GM19438 (cell line): ENCODE measurements at regions not wholly inside any gene's neighbourhood (a gene's known extent, or its start where the extent isn't known, plus 50 kb on each side); places are given as distances from the start of the nearest gene placed in this dataset.
"Not testable (repeated sequence)": the region's sequence is repeated elsewhere in the genome, so short reads cannot be mapped to it uniquely, and the experiment has no call there.

Source experiments
- ATAC-seq: cut with Tn5 transposase; IDR thresholded peaks from one replicate; pipeline ENCODE4 v1.9.1; 2021; ENCODE audit warnings: low read depth; ENCODE audit not compliant: unreplicated experiment

DNA sequence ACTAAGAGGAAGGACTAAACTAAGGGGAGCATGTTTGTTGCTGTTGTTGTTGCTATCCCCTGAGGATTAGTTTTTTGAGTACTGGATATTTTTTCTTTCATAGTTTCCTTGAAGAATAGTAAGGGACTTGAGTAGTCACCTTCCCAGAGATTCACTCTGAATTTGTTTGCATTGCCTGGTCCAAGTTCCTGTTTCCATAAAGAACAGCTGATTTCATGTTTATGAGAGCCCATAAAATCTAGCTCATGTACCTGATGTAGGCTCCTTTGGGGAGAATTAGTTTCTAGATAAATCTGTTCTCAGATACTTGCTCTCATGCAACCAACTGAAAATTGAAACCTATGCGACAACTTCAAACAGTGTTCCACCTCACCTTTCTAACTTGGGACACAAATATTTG, 464.4 kb upstream of the MBL2 start:
- no peak for ATAC-seq

DNA sequence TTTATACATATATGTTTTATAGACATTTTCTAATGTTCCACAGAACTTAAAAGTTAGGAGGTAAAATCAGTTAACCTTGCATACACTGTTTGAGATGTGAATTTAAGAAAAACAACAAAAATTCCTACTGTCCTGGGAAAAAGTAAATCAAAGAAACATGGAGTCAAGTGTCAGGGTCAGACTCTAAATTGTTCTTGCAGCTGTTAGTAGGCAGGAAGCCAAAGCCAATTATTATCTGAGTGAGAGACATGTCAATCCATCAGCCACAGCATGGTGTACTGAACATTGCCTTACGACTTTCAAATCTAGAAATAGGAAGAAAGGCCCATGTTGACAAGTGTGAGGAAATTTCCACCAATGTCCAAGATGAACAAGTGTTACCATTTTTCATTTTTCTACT, 461.2 kb upstream of the MBL2 start:
- no peak for ATAC-seq

DNA sequence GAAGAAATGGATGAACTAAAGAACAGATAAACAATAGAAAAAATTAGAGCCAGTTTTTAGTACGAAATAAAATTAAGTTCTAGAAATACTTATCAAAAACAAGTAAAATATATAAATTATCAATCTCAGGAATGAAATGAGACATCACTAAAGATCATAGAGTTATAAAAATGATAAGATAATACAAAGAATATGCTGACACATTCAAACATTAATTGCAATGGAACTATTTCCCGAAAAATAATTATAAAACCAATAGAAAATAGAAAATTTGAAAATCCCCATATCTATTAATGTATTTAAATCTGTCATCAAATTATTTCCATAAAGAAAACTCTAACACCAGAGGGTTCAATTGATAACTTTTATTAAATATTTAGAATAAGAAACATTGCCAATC, 458.1 kb upstream of the MBL2 start:
- no peak for ATAC-seq

DNA sequence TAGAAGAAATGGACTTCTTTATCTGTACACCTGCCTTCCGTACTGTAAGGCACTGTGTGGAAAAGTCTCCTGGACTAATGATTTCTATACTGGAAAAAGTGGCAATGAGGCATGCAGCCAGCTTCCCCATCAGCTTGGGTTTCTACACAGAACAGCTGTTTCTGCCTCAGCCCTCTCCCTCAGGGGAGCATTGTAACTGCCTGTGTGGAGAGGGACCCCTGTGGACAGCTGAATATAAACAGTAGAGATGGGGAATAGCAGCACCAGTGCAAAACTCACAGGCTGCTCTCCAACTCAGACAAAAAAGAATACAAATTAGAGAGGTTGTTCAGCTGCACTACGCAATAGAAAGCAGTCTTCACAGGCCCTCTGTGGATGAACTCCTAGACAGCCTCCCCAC, 451.3 kb upstream of the MBL2 start:
- no peak for ATAC-seq

DNA sequence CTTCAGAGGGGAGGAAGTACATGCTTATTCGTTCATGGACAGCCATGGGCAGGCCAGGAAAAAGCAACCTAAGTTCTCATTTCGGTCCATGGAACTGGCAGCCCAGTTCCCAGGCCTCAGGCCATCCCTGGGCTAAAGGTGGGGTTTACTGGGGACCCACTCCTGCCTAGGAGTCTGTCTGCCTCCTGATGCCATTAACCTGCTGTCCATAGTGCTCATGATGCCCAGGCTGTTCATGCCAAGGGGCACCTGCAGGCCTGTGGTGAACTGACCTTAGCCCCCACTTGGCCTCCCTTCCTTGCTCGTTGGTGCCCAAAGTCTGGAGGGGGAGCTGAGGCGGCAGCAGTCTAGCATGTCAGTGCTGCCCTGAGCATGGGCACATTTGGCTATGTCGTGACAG, 450.2 kb upstream of the MBL2 start:
- ATAC-seq, result no peak

DNA sequence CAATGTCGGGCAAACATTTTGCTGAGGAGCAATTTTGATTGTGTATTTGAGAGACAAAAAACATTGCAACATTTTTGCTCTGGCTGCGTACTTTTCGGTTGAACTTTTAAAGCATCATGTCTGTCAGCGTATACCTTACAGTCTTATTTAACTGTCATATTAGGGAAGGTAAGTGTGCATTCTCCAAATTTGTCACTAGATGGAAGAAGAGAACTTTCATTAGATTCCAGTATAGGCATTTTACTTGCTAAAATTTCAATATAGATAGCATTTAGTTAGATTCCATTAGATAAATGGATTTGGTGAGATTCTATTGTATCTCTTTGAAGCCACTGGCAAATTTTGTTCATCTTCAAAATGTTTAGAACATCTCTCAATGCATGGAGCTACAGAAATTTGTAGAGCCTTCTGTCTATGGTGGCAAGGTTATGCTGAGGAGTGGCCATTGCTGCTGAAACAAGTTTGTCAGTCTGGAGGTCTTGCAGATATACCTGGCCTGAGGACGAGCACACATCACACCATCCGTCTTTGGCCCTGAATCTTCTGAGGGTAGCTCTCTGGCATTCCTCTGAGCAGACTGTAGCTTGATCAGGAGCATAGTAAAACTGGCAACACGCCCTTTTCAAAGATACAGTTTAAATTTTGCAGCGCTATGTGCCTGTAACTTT, 437.5 kb upstream of the MBL2 start:
- no peak for ATAC-seq

DNA sequence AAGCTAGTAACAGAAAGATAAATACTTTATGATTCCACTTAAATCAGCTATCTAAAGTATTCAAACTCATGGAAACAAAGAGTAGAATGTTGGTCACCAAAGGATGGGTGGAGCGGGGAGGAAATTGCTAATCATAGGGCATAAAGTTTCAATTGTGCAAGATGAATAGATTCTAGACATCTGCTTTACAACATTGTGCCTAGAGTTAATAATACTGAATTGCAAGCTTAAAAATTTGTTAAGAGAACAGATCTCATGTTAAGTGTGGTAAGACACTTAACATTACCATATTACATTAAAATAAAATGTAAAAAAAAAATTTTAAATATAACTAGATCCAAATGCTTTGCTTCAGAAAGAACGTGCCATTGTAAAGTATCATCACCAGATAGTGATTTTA, 411.1 kb upstream of the MBL2 start:
- no peak for ATAC-seq

DNA sequence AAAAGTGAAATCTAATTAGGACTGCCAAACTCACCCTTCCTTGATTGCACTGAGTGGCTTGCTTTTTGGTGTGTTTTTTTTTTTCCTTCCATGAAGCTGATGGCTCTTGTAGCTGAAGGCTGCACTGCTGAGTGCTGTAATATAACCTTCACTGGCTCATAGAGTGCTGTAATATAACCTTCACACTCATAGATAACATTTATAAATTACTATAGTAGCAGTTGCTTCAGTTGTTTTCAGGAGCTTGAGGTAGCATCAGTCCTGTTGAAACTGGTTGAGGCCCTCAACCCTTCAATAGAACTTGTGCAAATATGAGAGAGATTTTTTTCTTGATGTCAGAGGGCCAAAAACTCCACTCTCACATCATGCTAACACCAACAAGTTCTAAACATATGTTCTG, 404.9 kb upstream of the MBL2 start:
- no peak for ATAC-seq

DNA sequence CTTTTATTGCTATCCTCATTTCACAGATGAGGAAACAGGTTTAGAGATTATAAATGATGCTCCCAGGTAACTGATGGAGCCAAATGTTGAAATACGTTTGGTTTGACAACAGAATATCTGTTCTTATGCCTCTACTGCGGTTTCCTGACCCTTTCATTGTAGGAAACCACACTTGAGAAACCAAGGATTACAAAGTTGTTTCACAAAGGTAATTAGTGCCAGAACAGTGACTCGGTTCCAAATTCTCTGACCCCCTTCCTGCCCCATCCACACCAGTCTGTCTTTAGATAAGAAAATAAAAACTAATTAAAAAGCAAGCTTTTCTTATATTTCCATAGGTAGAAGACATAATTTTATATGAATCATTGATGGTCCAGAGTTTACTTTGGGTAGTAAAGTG, 393.7 kb upstream of the MBL2 start:
- ATAC-seq, result no peak

DNA sequence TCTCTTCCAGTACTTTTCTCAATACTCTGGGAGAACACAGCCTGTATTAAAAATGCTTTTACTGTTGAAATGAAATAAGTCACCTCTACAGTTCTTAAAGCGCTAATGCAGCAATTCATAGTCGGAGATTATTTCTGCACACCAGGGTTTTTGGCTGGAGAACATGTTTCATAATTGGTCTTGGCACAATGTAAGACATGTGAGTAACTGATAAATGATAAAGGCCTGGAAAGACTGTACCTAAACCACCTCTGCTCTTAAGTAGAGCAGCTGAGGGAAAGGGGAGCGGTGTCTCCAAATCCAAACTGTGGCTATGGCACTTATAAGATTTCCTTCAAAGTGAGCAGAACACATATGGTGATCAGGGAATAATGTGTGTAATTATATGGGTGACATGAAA, 390.3 kb upstream of the MBL2 start:
- no peak for ATAC-seq

DNA sequence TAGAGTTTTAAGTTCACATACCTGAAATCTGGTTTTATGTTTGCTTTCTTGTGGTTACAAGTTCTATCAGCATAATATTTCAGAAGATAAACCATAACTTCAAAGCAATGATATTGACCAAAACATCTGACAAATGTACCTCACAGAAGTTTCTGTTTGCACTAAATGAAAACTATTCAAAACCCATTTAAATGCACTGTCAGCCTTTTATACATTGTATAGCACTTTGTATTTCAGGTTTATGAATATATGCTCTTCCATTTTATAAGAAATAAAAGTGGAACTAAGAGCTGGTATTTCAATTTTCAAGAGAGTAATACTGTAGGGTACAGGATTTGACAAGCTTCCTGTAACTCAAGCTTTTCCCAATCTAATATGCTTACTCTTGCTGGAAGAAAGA, 388.6 kb upstream of the MBL2 start:
- no peak for ATAC-seq

DNA sequence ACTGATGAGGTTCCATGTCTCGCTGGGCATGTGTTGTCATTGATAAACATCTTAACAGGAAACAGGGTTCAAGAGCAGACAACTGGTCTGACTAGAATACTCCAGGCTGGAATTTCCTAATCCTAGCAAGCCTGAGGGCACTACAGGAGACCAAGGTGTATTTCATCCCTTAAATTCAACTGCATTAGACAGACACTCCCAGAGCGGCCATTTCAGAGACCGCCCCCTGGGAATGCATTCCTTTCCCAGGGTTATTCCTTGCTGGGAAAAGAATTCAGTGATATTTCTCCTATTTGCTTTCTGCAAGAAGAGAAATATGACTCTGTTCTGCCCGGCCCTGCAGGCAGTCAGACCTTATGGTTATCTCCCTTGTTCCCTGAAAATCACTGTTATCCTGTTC, 383.1 kb upstream of the MBL2 start:
- ATAC-seq, result not testable (repeated sequence)

DNA sequence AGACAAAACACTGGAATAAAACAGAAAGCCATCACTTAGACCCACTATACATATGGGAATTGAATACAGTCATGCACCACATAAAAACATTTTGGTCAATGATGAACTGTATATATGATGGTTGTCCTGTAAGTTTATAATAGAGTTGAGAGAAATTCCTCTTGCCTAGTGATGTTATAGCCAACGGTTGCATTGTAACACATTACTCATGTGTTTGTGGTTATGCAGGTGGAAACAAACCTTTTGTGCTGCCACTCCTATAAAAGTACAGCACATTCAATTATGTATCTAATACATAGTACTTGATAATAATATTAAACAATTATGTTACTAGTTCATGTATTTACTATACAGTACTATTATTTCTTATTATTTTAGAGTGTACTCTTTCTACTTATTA, 381.2 kb upstream of the MBL2 start:
- ATAC-seq, result no peak

DNA sequence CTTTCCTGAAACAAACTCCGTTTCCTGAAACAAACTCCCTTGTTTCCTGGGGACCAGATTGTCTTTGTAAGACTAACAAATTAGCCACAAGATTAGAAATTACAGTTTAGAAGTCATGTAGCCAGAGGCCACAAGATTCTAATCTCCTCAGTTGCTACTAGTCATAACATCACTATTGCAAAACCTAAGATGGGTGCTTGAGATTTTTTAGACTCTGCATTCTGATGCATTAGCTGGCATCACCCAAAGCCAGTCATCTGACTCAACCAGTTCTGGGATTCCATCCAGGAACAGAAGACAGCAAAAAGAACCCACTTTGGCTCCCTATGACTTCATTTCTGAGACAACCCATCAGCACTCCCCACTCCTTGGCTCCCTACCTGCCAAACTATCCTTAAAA, 367.9 kb upstream of the MBL2 start:
- ATAC-seq, result no peak

DNA sequence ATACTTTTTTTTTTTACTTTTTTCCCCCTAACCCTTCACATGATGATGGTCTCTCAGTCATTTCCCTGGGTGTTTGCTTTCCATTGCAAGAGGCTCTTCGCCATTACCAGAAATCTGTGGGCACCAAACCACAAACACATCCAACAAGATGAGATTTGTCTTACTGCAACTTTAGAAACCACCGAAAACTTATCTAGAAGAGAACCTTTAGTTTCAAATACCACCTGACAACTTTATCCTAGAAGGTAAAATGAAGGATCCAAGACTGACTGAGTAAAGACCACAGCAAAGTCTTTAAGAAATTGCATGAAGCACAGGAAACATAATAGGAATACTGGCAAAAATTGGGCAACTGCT, 363.3 kb upstream of the MBL2 start:
- no peak for ATAC-seq

DNA sequence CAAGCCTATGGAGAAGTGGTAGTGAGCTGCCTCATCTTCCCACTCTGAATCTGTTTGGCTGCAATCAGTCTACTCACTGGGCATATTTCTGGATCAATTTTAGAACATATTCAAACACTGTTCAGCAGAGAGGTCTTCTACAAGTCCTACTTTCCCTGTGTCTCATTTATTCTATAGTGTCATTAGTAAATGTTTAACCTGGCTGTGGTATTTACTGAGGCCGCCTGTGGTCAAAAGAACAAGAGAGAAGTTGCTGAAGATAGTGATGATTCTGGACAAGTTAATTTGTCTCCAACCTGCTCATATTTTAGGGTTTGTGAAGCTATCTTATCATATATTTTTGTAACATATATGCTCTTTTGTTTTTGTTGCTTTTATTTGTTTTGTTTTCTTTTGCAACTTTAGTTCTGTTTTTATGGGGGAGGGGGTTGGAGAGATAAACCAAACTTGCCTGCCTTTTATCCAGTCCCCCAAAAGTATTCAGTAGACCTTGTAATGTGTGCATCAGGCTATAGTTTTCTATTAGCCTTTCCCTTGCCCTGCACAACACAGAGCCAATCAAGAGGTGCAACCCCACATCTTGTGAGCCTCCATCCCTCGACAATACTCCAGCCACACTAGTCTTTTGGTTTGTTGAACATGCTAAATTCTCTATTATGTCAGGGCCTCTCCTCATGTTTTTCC, 362.8 kb upstream of the MBL2 start:
- ATAC-seq, result peak; percentile 83

DNA sequence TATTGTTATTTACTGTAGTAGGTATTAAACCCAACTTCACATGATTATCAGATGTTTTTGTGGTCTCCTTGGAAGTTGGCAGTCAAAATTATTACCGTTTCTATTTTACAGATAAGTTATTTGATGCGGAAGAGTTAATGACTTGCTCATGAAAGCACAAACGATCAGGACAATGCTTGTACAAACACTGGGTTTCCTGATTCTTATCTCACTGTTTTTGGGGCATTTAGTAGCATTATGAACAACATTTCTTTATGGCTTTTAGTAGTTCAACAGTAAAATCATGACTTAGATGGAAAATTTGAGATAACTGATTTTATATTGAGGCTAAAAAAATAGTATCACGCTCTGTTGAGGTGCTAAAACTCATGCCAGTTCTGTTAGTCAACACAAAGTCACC, 361.5 kb upstream of the MBL2 start:
- ATAC-seq, result no peak

DNA sequence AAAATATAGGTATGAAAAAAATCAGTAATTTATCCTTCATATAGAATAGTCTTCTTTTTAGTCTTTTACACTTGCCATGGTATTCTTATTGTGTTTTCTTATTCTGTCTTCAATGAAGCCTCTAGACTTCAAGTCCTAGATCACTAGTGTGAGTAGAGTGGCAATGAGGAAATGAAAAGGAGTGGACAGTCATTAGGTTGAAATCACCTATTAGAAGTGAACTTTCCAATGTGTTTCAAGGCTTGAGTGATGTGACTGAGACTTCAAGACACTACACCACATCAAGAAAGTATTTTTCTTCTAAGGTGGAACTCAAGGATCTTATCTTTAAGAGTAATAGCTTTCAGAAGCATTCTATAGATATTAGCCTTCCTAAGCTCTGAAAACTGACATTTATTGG, 357.8 kb upstream of the MBL2 start:
- ATAC-seq, result no peak

DNA sequence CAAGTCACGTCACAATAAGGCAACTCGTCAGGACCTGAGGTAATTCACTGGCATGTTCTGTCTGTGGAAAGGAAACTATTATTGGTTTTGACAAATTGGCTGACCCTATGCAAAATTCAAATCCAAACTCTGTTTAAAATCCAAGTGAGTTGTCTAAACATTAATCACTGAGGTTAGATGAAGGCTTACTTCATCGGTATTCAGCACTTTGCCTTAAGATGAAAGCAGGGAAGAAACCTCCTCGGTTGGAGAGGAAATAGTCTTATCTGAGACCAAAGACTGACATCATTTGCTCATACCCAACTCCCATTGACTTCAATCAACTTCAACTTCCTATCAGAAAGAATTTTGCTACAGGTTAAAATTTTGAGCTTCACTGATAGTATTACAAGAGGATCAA, 355.1 kb upstream of the MBL2 start:
- no peak for ATAC-seq

DNA sequence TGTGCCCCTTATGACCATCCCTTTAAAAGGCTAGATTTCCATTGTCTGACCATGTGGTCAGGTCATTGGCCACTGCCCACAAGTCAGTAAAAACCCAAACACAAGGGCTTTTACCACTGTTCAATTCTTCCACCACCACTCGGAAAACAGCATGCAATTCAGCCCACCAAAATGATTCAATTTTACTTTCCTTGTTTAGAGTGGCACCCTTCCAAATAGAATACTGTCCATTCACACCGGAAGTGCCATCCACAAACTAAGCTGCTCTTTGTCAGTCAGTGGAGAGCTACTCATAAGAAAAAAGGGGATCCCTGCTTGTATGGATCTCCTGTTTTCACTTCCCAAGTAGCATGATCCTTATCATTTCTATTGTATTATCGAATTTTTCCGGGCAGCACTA, 350.7 kb upstream of the MBL2 start:
- no peak for ATAC-seq

DNA sequence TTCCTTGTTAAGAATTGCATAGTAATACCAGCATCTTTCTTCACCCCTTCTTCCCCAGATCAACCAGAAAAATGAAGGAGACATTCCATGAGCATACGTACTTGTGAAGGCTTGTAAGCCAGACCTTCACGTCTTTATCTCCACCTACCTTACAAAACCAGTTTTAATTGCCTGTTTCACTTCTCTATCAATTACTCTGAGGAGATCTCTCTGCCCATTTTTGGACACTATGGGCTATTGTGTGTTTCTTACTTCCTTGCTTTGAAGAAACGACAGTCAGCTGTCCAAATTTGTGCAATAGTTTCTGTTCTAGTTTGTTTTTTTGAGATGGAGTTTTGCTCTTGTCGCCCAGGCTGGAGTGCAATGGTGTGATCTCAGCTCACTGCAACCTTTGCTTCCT, 349.7 kb upstream of the MBL2 start:
- ATAC-seq, result no peak

DNA sequence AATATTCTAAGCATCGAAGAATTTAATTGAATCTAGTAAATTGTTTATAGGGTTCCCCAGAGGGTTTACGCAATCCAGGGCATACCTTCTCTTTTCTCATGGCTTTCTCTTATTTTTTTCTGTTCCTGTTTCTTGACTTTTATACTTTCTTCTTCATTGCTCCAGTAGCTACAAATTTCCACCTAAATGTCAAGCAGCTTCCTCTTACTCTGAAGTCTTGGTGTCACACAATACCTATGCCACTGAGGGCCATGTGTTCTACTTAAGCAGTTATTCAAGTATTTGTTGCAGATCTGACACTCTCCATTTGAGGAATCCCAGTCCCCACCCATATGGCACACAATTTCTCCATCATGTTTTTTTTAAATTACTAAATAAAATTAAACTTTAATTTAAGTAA, 343.1 kb upstream of the MBL2 start:
- ATAC-seq, result no peak

DNA sequence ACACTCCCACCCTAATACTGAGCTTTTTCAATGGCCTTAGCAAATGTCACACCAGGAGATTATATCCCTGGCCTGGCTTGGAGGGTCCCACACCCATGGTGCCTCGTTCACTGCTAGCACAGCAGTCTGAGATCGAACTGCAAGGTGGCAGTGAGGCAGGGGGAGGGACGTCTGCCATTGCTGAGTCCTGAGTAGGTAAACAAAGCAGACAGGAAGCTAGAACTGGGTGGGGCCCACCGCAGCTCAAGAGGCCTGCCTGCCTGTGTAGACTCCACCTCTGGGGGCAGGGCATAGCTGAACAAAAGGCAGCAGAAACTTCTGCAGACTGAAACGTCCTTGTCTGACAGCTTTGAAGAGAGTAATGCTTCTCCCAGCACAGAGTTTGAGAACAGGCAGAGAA, 338.9 kb upstream of the MBL2 start:
- no peak for ATAC-seq
